IPS-NIHi11 (cell line): ENCODE measurements at regions not wholly inside any gene's neighbourhood (a gene's known extent, or its start where the extent isn't known, plus 50 kb on each side); places are given as distances from the start of the nearest gene placed in this dataset.
"Not testable (repeated sequence)": the region's sequence is repeated elsewhere in the genome, so short reads cannot be mapped to it uniquely, and the experiment has no call there.

Experiments
- DNase-seq: peaks from one replicate; pipeline ENCODE4 v3.0.0; 2012; ENCODE audit warnings: mixed read lengths, low spot score

- DNase-seq = no peak
Observed at GRCh38 chr14:45976001-45976400, 675.6 kb downstream of the RPL10L start.

- DNase-seq = no peak
Observed at GRCh38 chr14:45972416-45972815, 679.2 kb downstream of the RPL10L start.

GRCh38 chr14:45970621-45971020 is 681.0 kb downstream of the RPL10L start:
- DNase-seq = no peak

GRCh38 chr14:45968037-45968436 is 683.5 kb downstream of the RPL10L start:
- DNase-seq = no peak

- DNase-seq = no peak
Observed at GRCh38 chr14:45949479-45949878, 696.5 kb upstream of the MIS18BP1 start.

GRCh38 chr14:45947830-45948229 is 694.8 kb upstream of the MIS18BP1 start:
- DNase-seq = no peak

GRCh38 chr14:45946251-45946650 is 693.2 kb upstream of the MIS18BP1 start:
- no peak for DNase-seq

- no peak for DNase-seq
Observed at GRCh38 chr14:45940318-45940717, 687.3 kb upstream of the MIS18BP1 start.

- DNase-seq = no peak
Observed at GRCh38 chr14:45939572-45939971, 686.6 kb upstream of the MIS18BP1 start.

- DNase-seq = not testable (repeated sequence)
Observed at GRCh38 chr14:45919995-45920394, 667.0 kb upstream of the MIS18BP1 start.

GRCh38 chr14:45916340-45916953 is 663.4 kb upstream of the MIS18BP1 start:
- no peak for DNase-seq

GRCh38 chr14:45907782-45908181 is 654.8 kb upstream of the MIS18BP1 start:
- no peak for DNase-seq

- no peak for DNase-seq
Observed at GRCh38 chr14:45906257-45906656, 653.3 kb upstream of the MIS18BP1 start.

- no peak for DNase-seq
Observed at GRCh38 chr14:45905672-45906071, 652.7 kb upstream of the MIS18BP1 start.

- no peak for DNase-seq
Observed at GRCh38 chr14:45904314-45904713, 651.3 kb upstream of the MIS18BP1 start.

GRCh38 chr14:45902241-45902640 is 649.2 kb upstream of the MIS18BP1 start:
- DNase-seq = no peak

- DNase-seq = no peak
Observed at GRCh38 chr14:45897439-45897838, 644.4 kb upstream of the MIS18BP1 start.

GRCh38 chr14:45893127-45893526 is 640.1 kb upstream of the MIS18BP1 start:
- DNase-seq = no peak

- peak; percentile 50 for DNase-seq
Observed at GRCh38 chr14:45891417-45892080, 638.5 kb upstream of the MIS18BP1 start.

- DNase-seq = not testable (repeated sequence)
Observed at GRCh38 chr14:45888766-45889285, 635.8 kb upstream of the MIS18BP1 start.

- no peak for DNase-seq
Observed at GRCh38 chr14:45877981-45878380, 625.0 kb upstream of the MIS18BP1 start.

- no peak for DNase-seq
Observed at GRCh38 chr14:45868863-45869262, 615.9 kb upstream of the MIS18BP1 start.

- no peak for DNase-seq
Observed at GRCh38 chr14:45868377-45868776, 615.4 kb upstream of the MIS18BP1 start.
